GM12891 (cell line): ENCODE measurements at regions not wholly inside any gene's neighbourhood (a gene's known extent, or its start where the extent isn't known, plus 50 kb on each side); places are given as distances from the start of the nearest gene placed in this dataset.

Source experiments
- DNase-seq: peaks from one replicate; pipeline ENCODE4 v3.0.0; 2011; ENCODE audit warnings: low spot score; ENCODE audit not compliant: insufficient read length
- FAIRE-seq: peaks from 2 replicates; lab custom pipeline; 2011; peaks lifted over from hg19 to GRCh38; lab: Jason Lieb, UNC
- PAX5 ChIP-seq: IDR thresholded peaks from 2 replicates; pipeline ENCODE4 v1.6.1; 2011; ENCODE audit warnings: low read length, moderate library complexity, mild to moderate bottlenecking; ENCODE audit not compliant: insufficient read depth, severe bottlenecking
- POLR2A ChIP-seq: IDR thresholded peaks from 2 replicates; pipeline ENCODE4 v1.6.1; 2011; ENCODE audit warnings: low read depth, low read length, control low read depth
- POLR2AphosphoS5 ChIP-seq: IDR thresholded peaks from 2 replicates; pipeline ENCODE4 v1.6.1; 2011; ENCODE audit warnings: low read depth, low read length, control low read depth
- POU2F2 ChIP-seq: IDR thresholded peaks from 2 replicates; pipeline ENCODE4 v1.6.1; 2011; ENCODE audit warnings: low read depth, mild to moderate bottlenecking, control low read depth, low read length, moderate library complexity
- SPI1 ChIP-seq: IDR thresholded peaks from 2 replicates; pipeline ENCODE4 v1.6.1; 2011; ENCODE audit warnings: low read depth, low read length, control low read depth
- TAF1 ChIP-seq: IDR thresholded peaks from 2 replicates; pipeline ENCODE4 v1.6.1; 2011; ENCODE audit warnings: low read depth, low read length, control low read depth

DNA sequence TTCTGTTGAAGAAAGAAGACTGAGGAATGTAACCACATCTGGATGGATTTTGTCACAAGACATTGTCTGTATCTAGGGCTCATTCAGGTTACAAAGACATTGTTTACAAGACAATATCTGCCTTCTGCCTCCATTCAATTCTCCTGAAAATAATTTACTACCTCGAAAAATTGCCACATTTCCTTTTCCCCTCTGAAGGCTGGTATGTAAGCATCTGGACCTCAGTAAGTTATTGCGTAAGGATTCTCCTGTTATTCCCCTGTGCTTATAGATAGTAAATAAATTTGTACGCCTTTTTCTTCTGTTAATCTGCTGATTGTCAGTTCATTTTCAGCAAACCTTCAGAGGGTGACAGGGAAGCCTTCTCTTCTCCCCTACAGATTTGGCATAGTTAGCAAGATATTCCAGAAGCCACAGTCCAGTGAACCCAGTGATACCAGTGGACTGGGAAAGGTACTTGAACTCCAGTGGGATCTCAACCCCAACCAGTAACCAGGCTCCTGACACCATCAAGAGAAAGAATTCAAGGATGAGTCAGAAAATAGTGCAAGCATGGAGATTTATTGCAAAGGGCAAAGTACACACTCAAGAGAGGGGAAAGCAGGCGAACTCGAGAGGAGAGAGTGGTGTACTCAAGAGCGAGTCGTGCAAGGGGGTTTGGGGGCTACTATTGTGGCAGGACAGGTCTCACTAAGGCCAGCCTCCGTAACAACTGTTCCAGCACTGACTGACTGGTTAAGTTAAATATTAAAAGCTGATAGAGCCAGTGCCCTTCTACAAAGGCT, 706.9 kb upstream of the GHITM start:
- TF ChIP-seq POLR2A (no peak), SPI1 (no peak), TAF1 (no peak), POU2F2 (no peak), PAX5 (no peak), POLR2AphosphoS5 (no peak)
- FAIRE-seq (no peak), DNase-seq (no peak)

- FAIRE-seq (no peak), DNase-seq (no peak)
- TF ChIP-seq TAF1: no peak
- no peak for TF ChIP-seq SPI1
- TF ChIP-seq POLR2A: no peak
Measured at GRCh38 chr10:83433705-83434104, 705.6 kb upstream of the GHITM start.

DNA sequence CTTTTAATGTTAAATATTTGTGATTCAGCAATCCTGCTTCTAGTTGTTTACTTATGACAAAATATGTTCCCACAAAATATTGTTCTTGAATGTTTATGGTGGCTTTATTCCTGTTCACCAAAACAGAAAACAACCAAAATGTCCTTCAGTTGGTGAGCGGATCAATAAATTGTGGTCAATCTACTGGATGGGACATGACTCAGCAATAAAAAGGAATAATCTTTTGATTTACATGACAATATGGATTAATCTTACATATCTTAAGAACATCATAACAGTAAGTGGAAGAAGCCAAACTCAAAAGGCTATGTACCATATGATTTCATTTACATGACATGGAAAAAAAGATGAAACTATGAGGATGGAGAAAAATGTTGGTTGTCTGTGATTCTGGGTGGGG, 691.3 kb upstream of the GHITM start:
- DNase-seq: no peak
- FAIRE-seq: no peak
- TF ChIP-seq TAF1 (no peak), POLR2A (no peak), POU2F2 (no peak), SPI1 (no peak), PAX5 (no peak), POLR2AphosphoS5 (no peak)

DNA sequence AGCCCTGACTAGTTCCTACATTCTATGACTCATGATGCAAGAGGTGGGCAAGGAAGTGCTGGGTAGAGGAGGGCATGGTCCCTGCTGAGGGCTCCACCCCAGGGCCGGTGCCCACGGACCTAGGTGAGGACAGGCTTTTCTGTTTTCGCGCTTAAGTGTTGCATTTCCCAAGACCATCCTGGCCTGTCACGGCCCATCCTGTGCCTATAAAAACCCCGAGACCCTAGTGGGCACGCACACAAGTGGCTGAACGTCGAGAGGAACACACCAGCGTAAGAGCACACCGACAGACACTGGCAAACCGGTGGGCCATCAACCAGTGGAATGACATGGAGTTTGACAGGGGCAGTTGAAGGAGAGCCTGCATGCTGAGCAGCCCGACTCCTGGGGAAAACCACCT, 680.7 kb upstream of the GHITM start:
- FAIRE-seq (no peak), DNase-seq (no peak)
- no peak for TF ChIP-seq POLR2A

DNA sequence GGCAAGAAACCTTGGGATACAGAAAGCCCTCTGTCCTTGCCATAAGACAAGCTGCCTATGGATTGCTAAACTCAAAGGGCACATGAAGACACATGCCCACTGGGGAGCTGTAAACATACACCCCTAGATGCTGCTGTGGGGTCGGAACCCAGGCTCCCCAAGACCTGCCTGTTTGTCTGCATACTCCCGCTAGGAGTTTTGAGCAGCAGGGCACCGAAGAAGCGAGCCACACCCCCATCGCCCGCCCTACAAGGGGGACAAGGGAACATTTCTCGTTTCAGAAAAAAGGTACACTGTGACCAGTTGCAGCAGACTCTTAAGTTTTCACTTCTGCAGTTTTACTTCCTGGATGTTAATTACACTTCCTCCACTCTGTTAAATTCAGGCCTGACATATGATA, 680.2 kb upstream of the GHITM start:
- no peak for DNase-seq
- FAIRE-seq: no peak
- no peak for TF ChIP-seq POLR2A
- no peak for TF ChIP-seq POU2F2
- no peak for TF ChIP-seq PAX5
- no peak for TF ChIP-seq TAF1
- no peak for TF ChIP-seq POLR2AphosphoS5
- TF ChIP-seq SPI1: no peak

GRCh38 chr10:83469728-83470331, 669.5 kb upstream of the GHITM start:
- FAIRE-seq: no peak

GRCh38 chr10:83476211-83476610, 663.1 kb upstream of the GHITM start:
- TF ChIP-seq POLR2AphosphoS5 (no peak), TAF1 (no peak), SPI1 (no peak), POLR2A (no peak), PAX5 (no peak)
- FAIRE-seq (no peak), DNase-seq (no peak)

More at GRCh38 chr10:83469728-83470331, 669.5 kb upstream of the GHITM start:
- no peak for DNase-seq
- no peak for TF ChIP-seq POLR2AphosphoS5
- TF ChIP-seq POU2F2: no peak
- no peak for TF ChIP-seq TAF1
- TF ChIP-seq POLR2A: no peak
- no peak for TF ChIP-seq PAX5
- no peak for TF ChIP-seq SPI1

DNA sequence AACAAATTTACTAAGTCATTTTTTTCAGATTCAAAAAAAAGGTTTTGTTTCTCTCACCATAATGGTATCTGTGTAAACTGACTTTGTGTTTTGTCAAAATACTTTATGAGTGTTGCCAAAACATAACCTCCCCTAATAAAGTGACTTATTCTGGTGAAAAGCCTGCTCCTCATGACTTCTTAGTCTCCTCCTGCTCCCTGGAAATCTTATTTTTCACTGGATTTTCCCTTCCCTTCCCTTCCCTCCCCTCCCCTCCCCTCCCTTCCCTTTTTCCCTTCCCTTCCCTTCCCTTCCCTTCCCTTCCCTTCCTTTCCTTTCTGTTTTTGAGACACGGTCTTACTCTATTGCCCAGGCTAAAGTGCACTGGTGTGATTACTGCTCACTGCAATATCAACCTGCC, 650.1 kb upstream of the GHITM start:
- TF ChIP-seq PAX5 (no peak), POU2F2 (no peak), SPI1 (no peak), POLR2AphosphoS5 (no peak)
- DNase-seq (no peak), FAIRE-seq (no peak)

GRCh38 chr10:83492004-83492403, 647.3 kb upstream of the GHITM start:
- FAIRE-seq (no peak), DNase-seq (no peak)
- TF ChIP-seq POU2F2 (no peak), SPI1 (no peak), PAX5 (no peak), POLR2A (no peak), POLR2AphosphoS5 (no peak), TAF1 (no peak)

GRCh38 chr10:83512681-83513080, 626.6 kb upstream of the GHITM start:
- DNase-seq: no peak
- FAIRE-seq: no peak

GRCh38 chr10:83515001-83515400, 624.3 kb upstream of the GHITM start:
- DNase-seq: no peak
- TF ChIP-seq POLR2AphosphoS5: no peak
- TF ChIP-seq PAX5: no peak
- no peak for TF ChIP-seq SPI1
- no peak for TF ChIP-seq POU2F2
- no peak for TF ChIP-seq TAF1
- no peak for TF ChIP-seq POLR2A
- FAIRE-seq: no peak

More at GRCh38 chr10:83512681-83513080, 626.6 kb upstream of the GHITM start:
- TF ChIP-seq PAX5: no peak
